Loucy (cell line): ENCODE measurements at regions not wholly inside any gene's neighbourhood (a gene's known extent, or its start where the extent isn't known, plus 50 kb on each side); places are given as distances from the start of the nearest gene placed in this dataset.

Source experiments
- CTCF ChIP-seq: fragments of 200-600 bp; sonication (generic); conservative IDR thresholded peaks from 2 replicates; pipeline ENCODE4 v1.5.1; 2014; ENCODE audit warnings: mild to moderate bottlenecking, antibody characterized with exemption, low read length
- EZH2phosphoT487 ChIP-seq: fragments of 200-600 bp; IDR thresholded peaks from 2 replicates; pipeline ENCODE4 v1.6.1; 2018; ENCODE audit warnings: antibody characterized with exemption, mild to moderate bottlenecking, moderate library complexity, borderline replicate concordance

- no peak for TF ChIP-seq CTCF
- no peak for TF ChIP-seq EZH2phosphoT487
These were observed 103.8 kb upstream of the SMIM21 start for GRCh38 chr18:75531212-75531850.
